HG03039 (cell line): ENCODE measurements at regions not wholly inside any gene's neighbourhood (a gene's known extent, or its start where the extent isn't known, plus 50 kb on each side); places are given as distances from the start of the nearest gene placed in this dataset.
"Not testable (repeated sequence)": the region's sequence is repeated elsewhere in the genome, so short reads cannot be mapped to it uniquely, and the experiment has no call there.

ENCODE experiments used
- ATAC-seq: cut with Tn5 transposase; IDR thresholded peaks from one replicate; pipeline ENCODE4 v1.9.1; 2021; ENCODE audit warnings: mild to moderate bottlenecking, moderate library complexity; ENCODE audit not compliant: unreplicated experiment

DNA sequence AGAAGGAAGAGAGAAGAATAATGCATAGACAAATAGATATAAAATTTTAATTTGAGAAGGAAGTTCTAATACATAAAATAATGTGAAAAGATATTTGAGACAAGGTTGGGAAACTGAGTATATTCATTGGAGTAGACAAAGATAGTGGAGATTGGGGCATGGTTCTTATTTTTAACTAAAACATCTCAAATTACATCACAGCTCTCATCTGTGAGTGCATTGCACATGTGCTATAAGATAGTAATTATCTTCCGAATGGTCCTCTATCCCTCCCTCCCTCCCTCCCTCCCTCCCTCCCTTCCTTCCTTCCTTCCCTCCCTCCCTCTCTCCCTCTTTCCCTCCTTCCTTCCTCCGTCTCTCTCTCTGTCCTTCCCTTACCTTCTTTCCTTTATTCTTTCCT, 1104.0 kb upstream of the FLRT2 start:
- ATAC-seq: no peak

DNA sequence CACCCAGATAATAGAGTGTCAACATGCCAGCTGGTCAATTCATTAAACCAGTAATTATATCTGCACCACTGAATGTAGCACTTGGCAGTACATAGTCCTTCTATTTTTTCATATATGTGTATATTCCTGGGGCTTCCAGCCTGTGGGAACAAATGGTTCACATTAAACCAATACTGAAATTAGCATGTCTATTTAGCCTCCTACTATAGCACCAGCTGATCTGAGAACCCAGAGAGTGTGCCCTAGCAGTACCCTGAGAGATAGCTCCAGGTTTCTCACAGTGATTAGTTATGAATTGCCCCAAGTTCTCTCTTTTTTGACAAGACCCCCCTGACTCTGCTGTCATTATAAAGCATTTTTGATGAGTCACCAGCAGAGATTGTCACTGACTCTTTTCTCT, 1097.3 kb upstream of the FLRT2 start:
- no peak for ATAC-seq

DNA sequence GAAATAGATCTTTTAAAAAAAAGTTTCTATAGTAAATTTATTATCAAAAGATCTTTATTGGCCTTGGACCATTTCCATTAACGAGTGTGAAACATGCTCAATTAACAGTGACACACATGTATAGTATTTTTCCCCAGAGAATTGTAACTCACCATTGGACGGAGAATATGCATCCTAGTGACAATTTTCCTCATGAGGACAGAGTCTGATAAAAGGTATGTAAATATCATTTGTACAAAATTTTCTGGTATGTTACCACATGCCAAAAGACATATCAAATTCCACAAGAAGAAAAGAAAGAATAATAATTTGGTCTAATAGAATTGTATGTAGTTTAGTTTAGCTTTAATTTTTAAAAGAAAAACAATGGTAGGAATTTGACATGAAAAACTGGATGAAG, 1096.0 kb upstream of the FLRT2 start:
- ATAC-seq: no peak

DNA sequence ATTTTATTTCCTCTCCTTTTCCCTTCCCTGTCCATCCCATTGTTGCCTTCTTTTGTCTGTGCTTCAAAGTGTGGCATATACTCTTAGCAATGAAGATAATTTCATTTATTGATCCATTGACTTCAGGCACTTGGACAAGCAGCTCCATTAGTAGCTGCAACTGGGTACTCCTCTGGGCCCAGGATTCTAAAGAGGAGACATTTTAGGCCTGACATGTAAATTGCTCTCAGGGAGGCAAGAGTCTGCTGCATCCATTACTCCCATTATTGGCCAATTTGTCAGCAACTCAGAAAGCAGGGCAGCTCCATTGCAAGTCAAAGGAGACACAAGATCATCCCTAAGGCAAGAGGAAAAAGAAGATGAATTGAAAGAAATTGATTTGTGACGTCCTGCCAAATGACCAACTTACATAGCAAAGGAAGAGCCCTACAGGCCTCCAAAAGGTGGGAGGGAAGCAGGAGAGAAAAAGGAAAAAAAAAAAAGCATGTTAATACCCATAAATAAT, 1094.1 kb upstream of the FLRT2 start:
- no peak for ATAC-seq

DNA sequence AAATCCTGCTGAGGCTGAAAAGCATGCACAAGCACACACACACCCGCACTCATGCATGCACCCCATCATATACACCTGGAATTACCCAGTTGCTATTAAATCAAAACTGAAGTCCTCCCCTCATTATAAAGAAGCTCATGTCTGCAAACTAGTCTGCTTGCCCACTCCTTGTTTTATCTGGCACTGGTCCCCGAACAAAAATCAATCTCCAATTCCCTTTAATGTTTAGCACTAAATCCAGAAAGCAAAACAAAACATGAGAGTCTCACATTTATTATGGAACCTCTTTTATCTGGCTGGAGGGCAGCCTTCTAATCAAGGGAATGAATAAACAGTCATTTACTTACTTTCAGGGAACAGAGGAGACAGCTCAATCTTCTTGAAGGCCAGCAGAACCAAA, 1093.4 kb upstream of the FLRT2 start:
- ATAC-seq: no peak

DNA sequence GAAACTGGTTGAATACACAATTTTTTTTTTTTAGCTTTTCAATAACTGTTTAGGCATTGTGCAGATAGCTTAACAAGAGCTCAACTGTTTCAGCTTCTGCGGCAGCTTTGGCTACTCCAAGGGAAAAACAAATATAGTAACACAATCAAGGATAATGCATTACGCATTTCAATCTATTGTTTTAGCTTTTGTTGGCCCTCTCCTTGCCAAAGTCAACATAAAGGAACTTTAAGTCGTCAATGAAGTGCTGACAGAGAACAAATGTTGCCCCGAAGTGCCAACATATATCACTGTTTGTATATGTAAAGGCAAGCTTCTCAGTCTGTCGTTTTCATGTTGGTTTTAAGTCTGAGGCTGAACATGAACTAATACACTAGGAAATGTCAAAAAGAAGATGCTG, 1087.4 kb upstream of the FLRT2 start:
- ATAC-seq: no peak

DNA sequence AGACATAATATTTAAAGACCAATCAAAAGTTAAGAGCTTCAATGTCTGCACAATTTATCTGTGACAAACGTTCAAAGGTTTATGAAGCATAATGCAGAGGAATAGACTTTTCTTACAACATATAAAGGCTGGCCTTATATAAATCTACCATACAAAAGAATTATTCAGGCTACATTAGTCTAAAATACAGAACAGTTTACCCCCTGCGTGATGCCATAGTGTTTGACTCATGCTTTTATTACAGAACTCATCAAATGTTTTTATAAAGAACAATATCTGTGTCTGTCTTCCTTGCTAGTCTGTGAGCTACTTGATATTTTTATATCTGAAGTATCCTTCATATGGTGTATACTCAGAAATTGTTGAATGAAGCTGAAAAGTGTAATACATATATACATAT, 1084.5 kb upstream of the FLRT2 start:
- ATAC-seq: no peak

DNA sequence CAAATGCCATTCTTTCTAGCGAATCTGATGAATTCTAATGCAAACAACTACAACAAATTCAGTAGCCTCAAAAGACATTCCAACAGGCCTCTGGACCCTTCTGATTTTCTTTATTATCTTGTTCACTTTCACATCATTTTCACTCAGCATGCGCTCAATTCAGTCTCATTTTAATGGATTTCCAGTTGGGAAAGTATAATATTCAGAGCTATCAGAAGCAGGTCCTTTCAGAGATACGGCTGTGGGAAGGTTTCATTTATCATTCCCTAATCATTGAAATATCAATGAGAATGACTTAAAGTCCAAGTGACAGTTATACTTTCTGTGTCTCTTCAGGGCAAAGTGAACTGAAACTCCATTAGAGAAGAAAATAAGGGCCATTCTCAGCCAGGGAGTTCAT, 1083.7 kb upstream of the FLRT2 start:
- no peak for ATAC-seq

DNA sequence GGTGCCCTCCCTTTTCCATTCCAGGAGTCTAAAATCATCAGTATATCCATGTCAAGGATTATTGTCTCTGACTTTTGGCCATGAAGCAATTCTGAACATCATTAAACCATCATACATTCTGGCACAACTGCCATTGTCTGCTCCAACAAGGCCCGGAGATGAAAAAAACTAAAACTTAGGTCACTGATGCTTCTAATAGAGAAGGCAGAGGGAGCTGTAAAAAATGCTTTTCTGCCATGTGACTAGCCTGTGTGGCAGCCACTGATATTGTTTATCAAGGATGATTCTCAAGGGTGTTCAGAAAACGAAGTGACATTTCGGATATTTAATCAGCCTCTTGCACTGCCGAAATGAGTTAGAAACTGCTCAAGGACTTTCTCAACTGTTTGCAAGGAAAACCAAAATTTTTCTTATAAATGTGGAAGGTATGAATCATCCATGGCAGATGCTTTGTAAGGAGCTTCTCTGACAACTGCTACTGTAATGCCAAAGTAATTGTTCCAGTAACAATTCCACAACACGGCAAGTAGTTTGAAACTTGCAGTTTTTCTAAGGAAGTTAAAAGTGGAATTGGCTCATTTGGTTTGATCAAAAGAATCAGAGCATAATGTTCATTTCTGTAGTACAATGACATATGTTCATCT, 1076.5 kb upstream of the FLRT2 start:
- no peak for ATAC-seq

DNA sequence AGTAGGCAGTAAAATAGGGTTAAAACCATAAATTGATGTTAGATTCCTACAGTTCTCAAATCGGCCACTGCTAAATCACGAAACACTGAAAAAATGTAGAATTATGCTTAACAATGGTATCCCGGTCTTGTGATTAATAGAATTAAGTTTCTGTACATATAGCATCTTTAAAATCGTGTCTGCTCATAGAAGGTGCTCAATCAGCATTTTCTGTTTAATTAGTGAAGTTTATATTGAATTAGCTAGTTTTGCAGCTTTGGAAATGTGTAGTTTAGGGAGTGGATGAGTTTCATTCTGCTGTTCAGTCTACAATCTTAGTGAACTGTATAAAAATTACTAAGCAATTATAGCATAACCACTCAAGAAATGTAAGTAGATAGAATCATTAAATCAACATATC, 1075.8 kb upstream of the FLRT2 start:
- no peak for ATAC-seq

DNA sequence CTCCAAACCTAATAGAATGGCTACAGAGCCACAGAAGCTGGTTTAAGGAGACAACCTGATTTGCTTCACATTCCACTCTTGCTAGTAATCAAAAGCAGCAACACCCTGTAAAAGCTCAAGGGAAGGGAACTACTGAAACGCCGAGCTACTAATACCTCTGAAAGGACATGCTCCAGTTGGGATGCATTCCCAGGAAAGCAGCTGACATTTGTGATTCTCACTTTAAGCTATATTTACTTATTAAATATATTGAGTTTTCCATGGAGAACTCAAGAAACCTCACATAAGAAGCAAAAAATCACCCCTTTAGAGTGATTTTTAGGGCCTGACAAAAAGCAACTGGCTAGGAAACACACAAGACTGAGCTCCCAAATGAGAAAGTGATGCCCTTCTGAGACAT, 1073.0 kb upstream of the FLRT2 start:
- no peak for ATAC-seq

DNA sequence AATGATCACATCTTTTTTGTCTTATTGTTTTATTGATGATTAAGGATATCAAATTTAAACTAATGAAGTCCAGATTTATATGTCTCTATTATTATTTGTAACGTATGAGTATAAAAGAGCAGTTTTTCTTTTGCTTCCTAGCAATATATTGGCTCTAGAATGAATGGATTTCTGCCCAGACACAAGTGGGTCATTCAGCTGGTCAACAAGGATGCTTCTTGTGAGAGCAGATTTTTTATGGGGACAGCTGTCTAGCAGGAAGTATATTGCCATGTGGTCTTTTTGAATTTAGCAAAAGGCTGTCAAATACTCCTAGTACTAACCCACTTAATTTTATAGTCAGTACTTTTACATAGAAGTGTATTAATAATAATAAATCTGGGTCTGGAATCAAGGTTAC, 1071.1 kb upstream of the FLRT2 start:
- no peak for ATAC-seq

DNA sequence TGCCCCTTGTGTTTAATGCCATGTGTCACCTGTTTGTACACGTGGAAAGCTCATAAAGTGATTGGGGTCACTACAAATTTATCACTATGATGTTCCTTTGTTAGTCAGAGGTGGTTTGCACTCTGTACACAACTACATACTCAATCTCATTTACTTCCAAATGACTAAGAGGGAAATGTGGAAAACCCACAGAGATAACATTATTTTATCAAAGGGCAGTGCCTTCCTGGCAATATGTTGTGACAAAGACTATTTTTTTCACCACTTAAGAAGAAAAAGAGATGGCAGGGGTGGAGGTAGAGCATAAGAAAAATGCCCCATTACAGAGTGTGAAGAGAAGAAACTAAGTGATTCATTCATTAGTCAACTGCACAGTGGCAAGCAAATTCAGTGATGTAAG, 1064.1 kb upstream of the FLRT2 start:
- ATAC-seq: no peak

DNA sequence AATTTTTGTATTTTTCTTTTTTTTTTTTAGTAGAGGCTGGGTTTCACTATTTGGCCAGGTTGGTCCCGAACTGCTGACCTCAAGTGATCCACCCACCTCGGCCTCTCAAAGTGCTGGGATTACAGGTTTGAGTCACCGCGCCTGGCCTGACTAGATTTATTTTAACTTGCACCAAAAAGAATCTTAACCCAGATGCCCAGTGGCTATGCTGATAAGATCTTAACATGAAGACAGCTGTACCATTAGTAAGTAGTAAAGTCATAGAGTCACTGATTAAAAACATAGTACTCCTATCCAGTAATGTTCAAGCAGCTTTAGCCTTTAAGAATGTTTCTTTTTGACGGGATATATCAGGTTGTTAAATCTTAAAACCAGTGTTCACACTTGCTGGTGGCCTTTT, 1061.8 kb upstream of the FLRT2 start:
- no peak for ATAC-seq

DNA sequence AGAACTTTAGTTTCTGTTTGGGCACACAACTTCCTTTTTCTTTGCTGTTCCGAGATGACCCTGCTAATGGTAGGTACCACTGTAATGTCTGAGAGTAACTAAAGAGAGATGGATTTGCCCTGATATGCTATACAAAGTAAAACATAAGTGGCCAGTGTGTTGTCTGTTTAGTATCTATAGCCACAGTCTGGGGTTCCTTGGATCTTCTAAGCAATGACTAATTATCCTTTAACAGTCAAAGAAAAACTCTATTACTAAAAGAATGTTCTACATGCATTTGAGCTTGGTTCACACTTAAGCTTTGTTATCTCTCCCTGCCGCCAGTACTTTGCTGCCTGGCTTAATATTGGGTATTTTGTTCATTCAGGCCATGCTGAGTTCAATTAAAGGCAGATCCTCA, 1051.9 kb upstream of the FLRT2 start:
- no peak for ATAC-seq

DNA sequence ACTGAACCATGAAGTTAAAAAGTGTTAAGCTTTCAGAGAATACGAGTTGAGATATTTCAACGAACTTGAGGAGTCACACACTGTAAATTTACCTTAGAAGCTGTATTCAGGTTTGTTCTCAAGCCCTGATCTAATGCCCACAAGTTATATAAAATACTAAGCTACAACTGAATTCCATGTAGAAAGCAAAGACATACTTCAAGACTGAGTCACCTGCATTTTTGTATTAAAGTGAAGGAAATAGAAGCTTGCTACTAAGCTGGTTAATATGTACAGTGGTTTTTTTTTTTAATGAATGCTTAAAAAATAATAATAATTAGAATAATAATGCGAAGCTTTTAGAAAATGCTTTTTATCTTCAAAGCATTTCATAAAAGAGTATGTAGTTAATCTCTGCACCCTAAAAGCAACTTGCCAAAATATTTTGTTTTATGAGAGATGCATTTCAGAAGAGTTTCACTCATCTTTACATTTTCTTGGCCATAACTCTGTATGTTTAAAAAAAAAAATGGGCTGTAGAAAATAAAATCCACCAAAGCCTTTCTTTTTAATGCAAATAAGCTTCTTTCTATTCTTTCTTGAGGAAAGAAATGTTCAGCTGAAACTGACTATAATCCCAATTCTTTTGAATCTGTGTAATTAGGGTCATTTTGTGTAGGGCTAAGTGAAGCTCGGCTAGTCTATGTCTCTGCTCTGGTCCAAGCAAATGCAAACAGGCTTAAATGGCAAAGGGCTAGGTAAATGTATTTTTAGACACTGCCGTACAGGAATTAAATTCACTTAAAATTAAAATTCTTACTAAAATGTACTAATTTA, 1047.5 kb upstream of the FLRT2 start:
- no peak for ATAC-seq

DNA sequence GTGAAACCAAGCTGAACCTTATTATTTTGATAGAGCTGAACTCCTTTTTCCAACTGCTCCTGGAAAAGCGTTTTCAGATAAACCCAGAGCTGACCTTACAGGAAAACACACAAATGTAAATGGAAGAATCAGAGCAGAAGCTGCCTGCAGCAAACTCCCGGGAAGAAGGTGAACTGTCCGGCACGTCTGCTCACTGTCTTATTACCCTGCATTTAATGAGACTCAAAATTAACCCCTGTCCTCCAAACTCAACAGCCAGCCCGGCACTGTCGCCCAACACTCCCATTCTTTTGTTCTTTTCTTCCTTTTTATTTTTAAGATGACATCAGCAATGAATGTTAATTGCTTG, 1046.9 kb upstream of the FLRT2 start:
- ATAC-seq: no peak

DNA sequence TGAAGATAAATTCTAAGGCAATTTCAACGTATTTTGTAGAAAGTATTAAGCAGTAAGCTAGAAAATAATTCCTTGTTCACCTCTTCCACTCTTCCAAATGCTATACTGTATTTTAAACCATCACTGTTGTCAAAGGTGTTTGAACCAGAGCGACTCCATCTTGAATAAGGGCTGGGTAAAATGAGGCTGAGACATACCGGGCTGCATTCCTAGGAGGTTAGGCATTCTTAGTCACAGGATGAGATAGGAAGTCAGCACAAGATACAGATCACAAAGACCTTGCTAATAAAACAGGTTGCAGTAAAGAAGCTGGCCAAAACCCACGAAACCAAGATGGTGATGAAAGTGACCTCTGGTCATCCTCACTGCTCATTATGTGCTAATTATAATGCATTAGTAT, 1045.7 kb upstream of the FLRT2 start:
- not testable (repeated sequence) for ATAC-seq

DNA sequence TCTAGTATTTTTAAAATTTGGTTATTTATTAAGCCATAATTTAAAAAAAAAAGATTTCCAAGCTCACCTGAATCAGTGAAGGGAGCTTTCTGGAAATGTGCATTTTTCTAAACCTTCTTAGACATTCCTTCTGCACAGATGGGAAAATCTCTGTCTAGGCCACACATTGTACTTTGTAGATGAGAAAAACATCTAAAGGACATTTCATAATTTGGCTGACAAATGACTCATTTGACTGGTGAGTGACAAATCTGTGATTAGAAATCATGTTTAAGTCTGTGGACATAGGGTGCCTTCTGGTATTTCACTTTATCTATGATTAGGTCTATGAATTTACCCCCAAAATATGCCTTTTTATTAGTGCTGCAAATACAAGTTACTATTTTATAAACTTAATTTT, 1044.9 kb upstream of the FLRT2 start:
- ATAC-seq: no peak

DNA sequence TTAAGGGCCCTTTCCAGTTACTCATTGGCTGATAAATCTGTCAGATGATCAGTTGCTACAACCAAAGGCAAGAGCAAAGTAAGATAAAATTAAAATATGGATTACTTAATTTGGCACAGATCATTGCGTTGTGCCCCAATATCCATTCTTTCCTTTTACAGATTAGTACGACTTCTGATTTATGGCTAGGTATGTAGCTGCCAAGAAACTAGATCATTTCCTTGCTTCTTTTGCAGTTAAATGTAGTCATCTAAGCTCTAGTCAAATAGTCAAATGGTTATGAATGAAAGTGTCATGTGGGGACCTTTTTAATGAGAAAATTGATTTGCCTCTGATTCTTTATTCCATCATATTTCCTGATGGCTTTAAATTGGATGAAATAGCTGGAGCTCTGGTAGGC, 1039.9 kb upstream of the FLRT2 start:
- no peak for ATAC-seq

DNA sequence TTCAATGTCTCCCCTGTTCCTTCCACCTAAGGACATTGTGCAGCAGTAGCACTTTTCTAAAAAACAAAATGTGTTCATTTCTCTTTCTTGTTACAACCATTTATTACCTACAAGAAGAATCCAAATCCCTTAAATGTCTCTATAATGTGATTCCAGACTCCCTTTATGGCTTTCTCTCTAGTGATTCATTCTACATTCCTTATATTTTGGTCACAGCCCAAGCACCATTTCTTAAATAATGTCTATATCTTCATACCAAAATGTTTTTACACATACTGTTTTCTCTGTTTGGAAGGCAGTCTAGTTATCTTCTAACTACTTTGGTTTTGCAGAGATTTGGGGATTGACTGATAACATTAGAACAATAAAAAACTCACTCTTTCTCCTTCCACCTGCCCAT, 1037.3 kb upstream of the FLRT2 start:
- ATAC-seq: no peak

DNA sequence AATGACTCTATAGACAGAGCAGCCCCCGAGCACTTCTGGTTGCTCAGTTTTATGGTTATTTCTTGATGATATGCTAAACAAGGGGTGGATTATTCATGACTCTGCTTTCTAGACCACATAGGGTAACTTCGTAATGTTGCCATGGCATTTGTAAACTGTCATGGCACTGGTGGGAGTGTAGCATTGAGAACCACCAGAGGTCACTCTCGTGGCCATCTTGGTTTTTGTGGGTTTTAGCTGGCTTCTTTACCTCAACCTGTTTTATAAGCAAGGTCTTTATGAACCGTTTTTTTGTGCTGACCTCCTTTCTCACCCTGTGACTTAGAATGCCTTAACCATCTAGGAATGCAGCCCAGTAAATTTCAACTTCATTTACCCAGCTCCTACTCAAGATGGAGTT, 1036.2 kb upstream of the FLRT2 start:
- no peak for ATAC-seq

DNA sequence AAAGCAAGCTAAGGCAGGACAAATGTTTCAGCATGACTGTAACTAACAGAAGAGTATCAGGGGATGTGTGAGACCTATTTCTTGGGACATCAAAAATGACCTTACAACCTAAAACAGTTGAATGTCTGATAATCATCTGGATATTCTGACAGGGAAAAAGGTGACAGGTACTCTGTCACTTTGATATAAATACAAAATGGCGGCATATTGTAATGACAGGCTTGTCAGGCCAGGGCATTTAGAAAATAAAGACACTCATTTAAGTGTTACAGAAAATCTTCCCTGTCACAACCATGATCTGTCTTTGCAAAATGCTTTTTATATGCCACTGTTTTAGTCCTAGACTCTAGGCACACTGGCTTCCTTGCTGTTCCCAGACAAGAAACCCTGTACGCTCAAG, 1033.3 kb upstream of the FLRT2 start:
- ATAC-seq: no peak
